CD4-positive, alpha-beta T cell treated with Interleukin-1 beta for 1 hour (primary cell): ENCODE measurements at regions not wholly inside any gene's neighbourhood (a gene's known extent, or its start where the extent isn't known, plus 50 kb on each side); places are given as distances from the start of the nearest gene placed in this dataset.

Source experiments
- DNase-seq, 2 donors: peaks; one replicate each; pipeline ENCODE4 v3.0.0-alpha.2; 2020 to 2022

GRCh38 chr13:95455782-95456181, 96.7 kb upstream of the CLDN10 start:
- DNase-seq = no peak

GRCh38 chr13:95456815-95457214, 95.7 kb upstream of the CLDN10 start:
- no peak for DNase-seq

- DNase-seq = no peak
These were observed 95.2 kb upstream of the CLDN10 start for GRCh38 chr13:95457294-95457693.

GRCh38 chr13:95462801-95463200, 89.7 kb upstream of the CLDN10 start:
- no peak for DNase-seq

GRCh38 chr13:95463531-95463930, 89.0 kb upstream of the CLDN10 start:
- no peak for DNase-seq

GRCh38 chr13:95470574-95471366, 81.8 kb upstream of the CLDN10 start:
- DNase-seq = no peak

- no peak for DNase-seq
These were observed 80.6 kb upstream of the CLDN10 start for GRCh38 chr13:95471960-95472359.

- DNase-seq = no peak
These were observed 77.5 kb upstream of the CLDN10 start for GRCh38 chr13:95474992-95475391.

GRCh38 chr13:95477187-95477586, 75.3 kb upstream of the CLDN10 start:
- no peak for DNase-seq

GRCh38 chr13:95479731-95480130, 72.8 kb upstream of the CLDN10 start:
- no peak for DNase-seq

GRCh38 chr13:95480131-95480545, 72.4 kb upstream of the CLDN10 start:
- peak; percentile 20 to 57 for DNase-seq

- DNase-seq = no peak
These were observed 71.4 kb upstream of the CLDN10 start for GRCh38 chr13:95480791-95481780.

GRCh38 chr13:95484052-95484451, 68.5 kb upstream of the CLDN10 start:
- DNase-seq = no peak

- no peak for DNase-seq
These were observed 67.4 kb upstream of the CLDN10 start for GRCh38 chr13:95485045-95485517.

GRCh38 chr13:95485518-95486144, 66.9 kb upstream of the CLDN10 start:
- DNase-seq = no peak

- no peak for DNase-seq
These were observed 60.3 kb upstream of the CLDN10 start for GRCh38 chr13:95492044-95492801.

- DNase-seq = peak in 1 of 2 donors; percentile 34
These were observed 58.3 kb upstream of the CLDN10 start for GRCh38 chr13:95494082-95494681.

- no peak for DNase-seq
These were observed 56.0 kb upstream of the CLDN10 start for GRCh38 chr13:95496485-95496884.

- DNase-seq = no peak
These were observed 55.1 kb upstream of the CLDN10 start for GRCh38 chr13:95497381-95497807.

- no peak for DNase-seq
These were observed 53.6 kb upstream of the CLDN10 start for GRCh38 chr13:95498886-95499285.

- no peak for DNase-seq
These were observed 52.5 kb upstream of the CLDN10 start for GRCh38 chr13:95499811-95500712.
